ENCODE measurements at regions not wholly inside any gene's neighbourhood (a gene's known extent, or its start where the extent isn't known, plus 50 kb on each side); places are given as distances from the start of the nearest gene placed in this dataset.

DNA sequence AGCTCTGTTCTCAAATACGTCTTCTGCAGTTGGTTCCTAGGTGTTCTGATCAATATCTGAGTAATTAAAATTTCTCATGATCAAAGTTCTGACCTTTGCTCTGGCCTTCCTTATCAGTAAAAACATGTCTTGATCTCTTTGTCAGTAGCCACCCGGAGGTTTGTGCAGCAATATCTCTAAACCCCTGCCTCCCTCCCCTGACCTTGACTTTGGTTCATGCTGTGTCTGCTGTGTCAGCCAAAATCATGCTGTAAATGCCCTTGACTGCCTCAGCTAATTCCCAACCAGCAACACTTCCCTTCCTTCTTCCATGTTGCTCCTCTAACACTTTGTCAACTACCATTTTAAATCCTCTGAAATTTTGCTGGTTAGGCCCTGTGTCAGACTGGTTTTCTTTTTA, 424.7 kb downstream of the FAM181B start:
- TF ChIP-seq POLR2A (IDR thresholded peaks at IDR 0.05), result no peak
- TF ChIP-seq, protein P1, sequence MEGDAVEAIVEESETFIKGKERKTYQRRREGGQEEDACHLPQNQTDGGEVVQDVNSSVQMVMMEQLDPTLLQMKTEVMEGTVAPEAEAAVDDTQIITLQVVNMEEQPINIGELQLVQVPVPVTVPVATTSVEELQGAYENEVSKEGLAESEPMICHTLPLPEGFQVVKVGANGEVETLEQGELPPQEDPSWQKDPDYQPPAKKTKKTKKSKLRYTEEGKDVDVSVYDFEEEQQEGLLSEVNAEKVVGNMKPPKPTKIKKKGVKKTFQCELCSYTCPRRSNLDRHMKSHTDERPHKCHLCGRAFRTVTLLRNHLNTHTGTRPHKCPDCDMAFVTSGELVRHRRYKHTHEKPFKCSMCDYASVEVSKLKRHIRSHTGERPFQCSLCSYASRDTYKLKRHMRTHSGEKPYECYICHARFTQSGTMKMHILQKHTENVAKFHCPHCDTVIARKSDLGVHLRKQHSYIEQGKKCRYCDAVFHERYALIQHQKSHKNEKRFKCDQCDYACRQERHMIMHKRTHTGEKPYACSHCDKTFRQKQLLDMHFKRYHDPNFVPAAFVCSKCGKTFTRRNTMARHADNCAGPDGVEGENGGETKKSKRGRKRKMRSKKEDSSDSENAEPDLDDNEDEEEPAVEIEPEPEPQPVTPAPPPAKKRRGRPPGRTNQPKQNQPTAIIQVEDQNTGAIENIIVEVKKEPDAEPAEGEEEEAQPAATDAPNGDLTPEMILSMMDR (IDR thresholded peaks at IDR 0.05), result no peak
